Left cardiac atrium (tissue), 4 donors: ENCODE measurements at regions not wholly inside any gene's neighbourhood (a gene's known extent, or its start where the extent isn't known, plus 50 kb on each side); places are given as distances from the start of the nearest gene placed in this dataset.

Experiments
- ATAC-seq, 2 donors: fragments of 200-7000 bp; cut with Tn5 transposase; one replicate each; pipeline ENCODE4 v1.9.1; 2020; ENCODE audit warnings: mild to moderate bottlenecking in 2 of 2, moderate library complexity in 2 of 2
- DNase-seq: peaks from one replicate; pipeline ENCODE4 v3.0.0-alpha.2; 2020
- intact Hi-C, 2 donors: fragments of 100-400 bp; cut with DNase I; formaldehyde crosslinking; loops; one replicate each; pipeline versions ENCODE4 v1.14.1 to v1.15.1; 2022 to 2023
- donor health status: DM: no; HTN: yes; CAD: no.
- donor health status: DM: no; HTN: yes; CAD: no; lungs with severe emphysema.
- donor health status: DM: yes; HTN: yes; CAD: no.
- donor health status: Dilated cardiomyopathy.

GRCh38 chr20:54405540-54405939 is 69.9 kb upstream of the DOK5 start:
- DNase-seq (no peak), ATAC-seq (no peak)
- intact Hi-C loops, result no loop called here

GRCh38 chr20:54407459-54407858 is 67.9 kb upstream of the DOK5 start:
- DNase-seq (no peak), ATAC-seq (no peak)
- intact Hi-C loops, result no loop called here

GRCh38 chr20:54415967-54416366 is 59.4 kb upstream of the DOK5 start:
- intact Hi-C loops, result no loop called here
- no peak for DNase-seq
- no peak for ATAC-seq

DNA sequence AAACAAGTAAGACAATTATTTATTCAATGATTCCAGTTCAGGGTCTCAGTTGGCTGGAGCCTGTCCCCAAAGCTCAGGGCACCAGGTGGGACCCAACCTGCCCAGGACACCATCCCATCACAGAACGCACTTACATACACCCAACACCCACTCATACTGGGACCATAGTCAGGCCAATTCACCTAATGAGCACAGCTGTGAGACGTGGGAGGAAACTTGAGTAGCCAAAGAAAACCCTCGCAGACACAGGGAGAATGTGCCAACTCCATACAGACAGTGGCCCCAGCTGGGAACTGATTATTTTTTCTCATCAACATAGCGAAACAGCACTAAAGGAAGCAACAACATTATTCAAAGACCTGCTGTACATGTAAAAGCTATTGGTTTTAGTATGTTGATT is 58.6 kb upstream of the DOK5 start:
- no peak for DNase-seq
- ATAC-seq, result no peak

GRCh38 chr20:54419531-54419930 is 55.9 kb upstream of the DOK5 start:
- intact Hi-C loops, result no loop called here
- no peak for ATAC-seq
- no peak for DNase-seq

More for the DNA sequence above, 58.6 kb upstream of the DOK5 start:
- intact Hi-C loops, result no loop called here
